IMR-90 (cell line): ENCODE measurements at regions not wholly inside any gene's neighbourhood (a gene's known extent, or its start where the extent isn't known, plus 50 kb on each side); places are given as distances from the start of the nearest gene placed in this dataset.

Experiments used
- BHLHE40 ChIP-seq: fragments of 150-350 bp; IDR thresholded peaks from 2 replicates; pipeline ENCODE4 v1.6.1; 2016; ENCODE audit warnings: mild to moderate bottlenecking, low read depth, low read length
- CEBPB ChIP-seq: IDR thresholded peaks from 2 replicates; pipeline ENCODE4 v1.6.1; 2012; ENCODE audit warnings: low read depth, low read length, improper control_type of control experiment
- CHD1 ChIP-seq: IDR thresholded peaks from 2 replicates; pipeline ENCODE4 v1.6.1; 2012; ENCODE audit warnings: low read depth, low read length, improper control_type of control experiment
- FOS ChIP-seq: fragments of 150-350 bp; IDR thresholded peaks from 2 replicates; pipeline ENCODE4 v1.6.1; 2016; ENCODE audit warnings: low read depth, low read length
- MAFK ChIP-seq: IDR thresholded peaks from 2 replicates; pipeline ENCODE4 v1.6.1; 2012; ENCODE audit warnings: low read depth, low read length, improper control_type of control experiment
- MXI1 ChIP-seq: IDR thresholded peaks from 2 replicates; pipeline ENCODE4 v1.6.1; 2012; ENCODE audit warnings: low read depth, mild to moderate bottlenecking, low read length, moderate library complexity, borderline replicate concordance
- POLR2A ChIP-seq: IDR thresholded peaks from 2 replicates; pipeline ENCODE4 v1.6.1; 2012; ENCODE audit warnings: mild to moderate bottlenecking, low read depth, low read length
- RAD21 ChIP-seq: IDR thresholded peaks from 2 replicates; pipeline ENCODE4 v1.6.1; 2012; ENCODE audit warnings: low read length, improper control_type of control experiment
- RCOR1 ChIP-seq: IDR thresholded peaks from 2 replicates; pipeline ENCODE4 v1.6.1; 2012; ENCODE audit warnings: mild to moderate bottlenecking, low read length, improper control_type of control experiment; ENCODE audit not compliant: insufficient replicate concordance
- RFX5 ChIP-seq: IDR thresholded peaks from 2 replicates; pipeline ENCODE4 v1.8.0; 2012; ENCODE audit warnings: low read depth, mild to moderate bottlenecking, low read length, moderate library complexity
- SMC3 ChIP-seq: fragments of 150-350 bp; IDR thresholded peaks from 2 replicates; pipeline ENCODE4 v1.6.1; 2016; ENCODE audit warnings: low read depth, mild to moderate bottlenecking, antibody characterized with exemption, low read length, moderate library complexity
- USF2 ChIP-seq: fragments of 150-350 bp; IDR thresholded peaks from 2 replicates; pipeline ENCODE4 v1.6.1; 2017; ENCODE audit warnings: mild to moderate bottlenecking, antibody characterized with exemption, low read length, low read depth
- TF ChIP-seq, protein P1 (sequence below): conservative IDR thresholded peaks from 2 replicates; pipeline ENCODE4 v1.5.1; 2012; ENCODE audit warnings: mild to moderate bottlenecking, low read depth, low read length, improper control_type of control experiment
- TF ChIP-seq, protein P2 (sequence below): fragments of 150-350 bp; IDR thresholded peaks from 2 replicates; pipeline ENCODE4 v1.6.1; 2016; ENCODE audit warnings: low read depth, mild to moderate bottlenecking, low read length, moderate library complexity, borderline replicate concordance

DNA sequence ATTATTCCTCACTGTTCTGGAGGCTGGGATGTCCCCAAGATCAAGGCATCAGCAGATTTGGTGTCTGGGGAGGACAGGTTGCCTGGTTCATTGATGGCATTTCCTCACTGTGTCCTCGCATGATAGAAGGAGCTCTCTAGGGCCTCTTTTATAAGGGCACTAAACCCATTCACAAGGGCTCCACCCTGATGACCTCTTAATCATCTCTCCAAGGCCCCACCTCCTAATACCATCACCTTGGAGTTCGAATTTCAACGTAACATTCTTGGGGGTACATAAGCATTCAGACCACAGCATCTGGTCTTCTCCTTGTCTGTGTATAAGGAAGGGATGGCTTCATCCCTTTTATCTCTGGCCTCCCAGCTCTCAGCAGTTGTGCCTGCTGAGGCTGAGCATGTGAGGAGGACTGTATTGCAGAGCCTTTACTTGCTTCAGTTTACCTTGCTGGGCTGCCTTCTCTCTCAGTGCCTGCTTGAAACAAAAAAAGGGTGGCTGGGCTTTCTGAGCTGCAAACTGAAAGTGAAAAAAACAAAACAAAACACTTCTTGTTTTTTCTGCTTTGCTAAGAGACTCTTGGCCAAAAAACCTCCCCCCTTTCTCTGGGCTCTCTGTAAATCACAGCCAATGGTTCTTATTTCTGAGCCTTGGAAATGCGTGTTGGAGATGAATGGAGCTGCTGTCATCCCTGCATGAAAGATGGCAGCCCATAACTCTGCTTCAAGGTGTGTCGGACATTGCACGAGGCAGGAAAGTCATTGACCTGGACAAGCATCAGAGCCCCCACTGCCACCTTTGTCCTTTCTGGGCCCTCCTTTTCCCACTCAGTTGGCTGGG, 75.8 kb downstream of the RHOU start:
- no peak for TF ChIP-seq POLR2A
- TF ChIP-seq, protein P1, sequence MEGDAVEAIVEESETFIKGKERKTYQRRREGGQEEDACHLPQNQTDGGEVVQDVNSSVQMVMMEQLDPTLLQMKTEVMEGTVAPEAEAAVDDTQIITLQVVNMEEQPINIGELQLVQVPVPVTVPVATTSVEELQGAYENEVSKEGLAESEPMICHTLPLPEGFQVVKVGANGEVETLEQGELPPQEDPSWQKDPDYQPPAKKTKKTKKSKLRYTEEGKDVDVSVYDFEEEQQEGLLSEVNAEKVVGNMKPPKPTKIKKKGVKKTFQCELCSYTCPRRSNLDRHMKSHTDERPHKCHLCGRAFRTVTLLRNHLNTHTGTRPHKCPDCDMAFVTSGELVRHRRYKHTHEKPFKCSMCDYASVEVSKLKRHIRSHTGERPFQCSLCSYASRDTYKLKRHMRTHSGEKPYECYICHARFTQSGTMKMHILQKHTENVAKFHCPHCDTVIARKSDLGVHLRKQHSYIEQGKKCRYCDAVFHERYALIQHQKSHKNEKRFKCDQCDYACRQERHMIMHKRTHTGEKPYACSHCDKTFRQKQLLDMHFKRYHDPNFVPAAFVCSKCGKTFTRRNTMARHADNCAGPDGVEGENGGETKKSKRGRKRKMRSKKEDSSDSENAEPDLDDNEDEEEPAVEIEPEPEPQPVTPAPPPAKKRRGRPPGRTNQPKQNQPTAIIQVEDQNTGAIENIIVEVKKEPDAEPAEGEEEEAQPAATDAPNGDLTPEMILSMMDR: no peak
- TF ChIP-seq SMC3: no peak
- no peak for TF ChIP-seq USF2
- TF ChIP-seq MAFK: no peak
- TF ChIP-seq RCOR1: no peak
- no peak for TF ChIP-seq RAD21
- no peak for TF ChIP-seq CEBPB
- TF ChIP-seq BHLHE40: no peak
- no peak for TF ChIP-seq RFX5
- TF ChIP-seq FOS: no peak
- no peak for TF ChIP-seq MXI1
- TF ChIP-seq, protein P2, sequence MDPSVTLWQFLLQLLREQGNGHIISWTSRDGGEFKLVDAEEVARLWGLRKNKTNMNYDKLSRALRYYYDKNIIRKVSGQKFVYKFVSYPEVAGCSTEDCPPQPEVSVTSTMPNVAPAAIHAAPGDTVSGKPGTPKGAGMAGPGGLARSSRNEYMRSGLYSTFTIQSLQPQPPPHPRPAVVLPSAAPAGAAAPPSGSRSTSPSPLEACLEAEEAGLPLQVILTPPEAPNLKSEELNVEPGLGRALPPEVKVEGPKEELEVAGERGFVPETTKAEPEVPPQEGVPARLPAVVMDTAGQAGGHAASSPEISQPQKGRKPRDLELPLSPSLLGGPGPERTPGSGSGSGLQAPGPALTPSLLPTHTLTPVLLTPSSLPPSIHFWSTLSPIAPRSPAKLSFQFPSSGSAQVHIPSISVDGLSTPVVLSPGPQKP: no peak
- no peak for TF ChIP-seq CHD1
